NB4 (cell line): ENCODE measurements at regions not wholly inside any gene's neighbourhood (a gene's known extent, or its start where the extent isn't known, plus 50 kb on each side); places are given as distances from the start of the nearest gene placed in this dataset.

ENCODE experiments used
- DNase-seq: peaks from one replicate; pipeline ENCODE4 v3.0.0; 2010; ENCODE audit warnings: low read depth
- H3K4me3 ChIP-seq: one replicate; pipeline ENCODE4 v1.5.1; 2011; ENCODE audit warnings: mild to moderate bottlenecking, low read depth, low read length, moderate library complexity
- MYC ChIP-seq: IDR thresholded peaks from 2 replicates; pipeline ENCODE4 v1.6.1; 2011; ENCODE audit warnings: low read depth, low read length
- POLR2A ChIP-seq: IDR thresholded peaks from 2 replicates; pipeline ENCODE4 v1.6.1; 2011; ENCODE audit warnings: mild to moderate bottlenecking; ENCODE audit not compliant: insufficient read length; ENCODE audit errors: extremely low read depth
- TF ChIP-seq, protein P1 (sequence below): IDR thresholded peaks from one replicate; pipeline ENCODE4 v1.5.1; 2012; ENCODE audit warnings: low read depth, low read length
- TF ChIP-seq, protein P2 (sequence below): IDR thresholded peaks from 2 replicates; pipeline ENCODE4 v1.6.1; 2011; ENCODE audit warnings: low read depth, low read length

DNA sequence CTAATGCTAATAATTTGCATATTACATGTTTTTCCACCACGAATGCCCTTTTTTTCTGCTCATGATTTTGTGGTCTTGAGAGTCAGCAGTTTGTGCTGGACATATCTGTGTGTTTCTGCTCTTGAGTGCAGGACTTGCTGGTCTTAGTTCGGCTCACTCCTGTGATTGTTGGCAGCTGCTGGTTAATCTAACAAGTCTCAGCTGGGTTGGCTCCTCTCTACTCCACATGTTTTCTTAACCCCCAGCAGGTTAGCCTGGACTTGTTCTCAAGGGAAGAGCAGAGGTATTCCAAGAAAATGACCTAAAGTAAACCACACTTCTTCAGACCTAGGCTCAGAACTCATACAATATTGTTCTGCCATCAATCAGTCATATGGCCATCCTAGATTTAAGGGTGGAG, 1238.9 kb downstream of the XPNPEP1 start:
- TF ChIP-seq, protein P1, sequence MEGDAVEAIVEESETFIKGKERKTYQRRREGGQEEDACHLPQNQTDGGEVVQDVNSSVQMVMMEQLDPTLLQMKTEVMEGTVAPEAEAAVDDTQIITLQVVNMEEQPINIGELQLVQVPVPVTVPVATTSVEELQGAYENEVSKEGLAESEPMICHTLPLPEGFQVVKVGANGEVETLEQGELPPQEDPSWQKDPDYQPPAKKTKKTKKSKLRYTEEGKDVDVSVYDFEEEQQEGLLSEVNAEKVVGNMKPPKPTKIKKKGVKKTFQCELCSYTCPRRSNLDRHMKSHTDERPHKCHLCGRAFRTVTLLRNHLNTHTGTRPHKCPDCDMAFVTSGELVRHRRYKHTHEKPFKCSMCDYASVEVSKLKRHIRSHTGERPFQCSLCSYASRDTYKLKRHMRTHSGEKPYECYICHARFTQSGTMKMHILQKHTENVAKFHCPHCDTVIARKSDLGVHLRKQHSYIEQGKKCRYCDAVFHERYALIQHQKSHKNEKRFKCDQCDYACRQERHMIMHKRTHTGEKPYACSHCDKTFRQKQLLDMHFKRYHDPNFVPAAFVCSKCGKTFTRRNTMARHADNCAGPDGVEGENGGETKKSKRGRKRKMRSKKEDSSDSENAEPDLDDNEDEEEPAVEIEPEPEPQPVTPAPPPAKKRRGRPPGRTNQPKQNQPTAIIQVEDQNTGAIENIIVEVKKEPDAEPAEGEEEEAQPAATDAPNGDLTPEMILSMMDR: no peak
- TF ChIP-seq, protein P2, sequence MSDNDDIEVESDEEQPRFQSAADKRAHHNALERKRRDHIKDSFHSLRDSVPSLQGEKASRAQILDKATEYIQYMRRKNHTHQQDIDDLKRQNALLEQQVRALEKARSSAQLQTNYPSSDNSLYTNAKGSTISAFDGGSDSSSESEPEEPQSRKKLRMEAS: no peak
- no peak for TF ChIP-seq POLR2A
- TF ChIP-seq MYC: no peak
- no peak overlapping the region for H3K4me3 ChIP-seq
- DNase-seq: no peak

DNA sequence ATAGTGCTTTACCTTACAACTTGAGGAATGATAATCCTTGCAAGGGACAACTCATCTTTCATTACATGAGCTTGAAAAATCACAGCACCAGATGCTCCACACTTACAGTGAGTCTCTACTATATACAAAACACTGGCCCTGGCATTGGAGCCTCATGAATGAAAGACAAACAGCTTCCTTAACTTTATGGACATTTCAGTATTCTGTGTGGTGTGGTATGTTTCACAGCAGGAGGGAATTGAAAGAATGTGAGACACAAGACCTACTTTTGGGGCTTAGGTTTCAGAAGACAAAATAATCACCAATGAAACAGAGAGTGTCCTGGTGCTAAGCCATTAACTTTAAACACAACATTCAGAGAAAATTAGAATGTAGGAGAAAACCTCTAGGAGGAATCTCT, 1249.6 kb downstream of the XPNPEP1 start:
- no peak for DNase-seq
- TF ChIP-seq, protein P2: no peak
- TF ChIP-seq POLR2A: no peak
- no peak for TF ChIP-seq MYC
- TF ChIP-seq, protein P1: no peak
- H3K4me3 ChIP-seq: no peak overlapping the region

DNA sequence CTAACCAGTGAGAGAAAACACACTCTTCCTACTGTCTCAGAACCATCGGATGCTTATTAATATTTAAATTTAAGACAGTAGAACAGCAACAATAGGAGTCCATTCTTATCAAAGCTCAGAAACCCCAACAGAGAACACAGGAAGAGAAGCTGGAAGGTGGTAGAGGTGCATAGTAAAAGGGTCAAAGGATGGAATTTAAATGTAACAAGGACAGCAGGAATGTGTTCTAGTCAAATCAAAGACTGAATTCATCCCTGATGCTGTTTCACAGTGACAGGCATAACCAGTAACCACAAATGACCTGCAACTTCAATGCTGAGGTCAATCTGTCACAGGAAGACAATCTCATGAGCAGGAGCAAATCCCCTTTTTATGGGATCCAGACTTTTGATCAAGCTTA, 1259.7 kb downstream of the XPNPEP1 start:
- no peak overlapping the region for H3K4me3 ChIP-seq
- DNase-seq: no peak
- no peak for TF ChIP-seq MYC
- TF ChIP-seq, protein P2: no peak
- TF ChIP-seq, protein P1: no peak
- no peak for TF ChIP-seq POLR2A

- TF ChIP-seq MYC (no peak), POLR2A (no peak)
- TF ChIP-seq, protein P1: no peak
- TF ChIP-seq, protein P2: no peak
- peak; percentile 6 for DNase-seq
- H3K4me3 ChIP-seq: no peak overlapping the region
Measured at GRCh38 chr10:108662975-108663374, 1260.3 kb downstream of the XPNPEP1 start.

DNA sequence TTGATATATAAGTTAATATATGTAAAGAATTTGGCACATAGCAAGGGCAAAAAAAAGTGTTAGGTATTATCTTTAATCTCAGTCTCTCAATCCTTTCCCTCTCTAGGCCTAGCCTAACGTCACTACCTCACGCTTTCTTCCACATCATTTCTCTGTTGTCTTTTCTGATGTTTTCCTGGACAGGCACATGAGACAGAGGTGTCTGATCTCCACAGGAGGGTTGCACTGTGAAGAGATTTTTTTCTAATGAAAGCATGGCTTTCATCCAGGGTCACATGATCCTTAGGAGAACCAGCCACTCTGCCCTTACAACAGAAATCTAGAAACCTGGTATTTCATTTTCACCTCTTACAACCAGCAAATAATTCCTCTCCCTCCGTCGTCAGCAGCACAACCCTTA, 1268.3 kb downstream of the XPNPEP1 start:
- TF ChIP-seq, protein P1: no peak
- no peak for TF ChIP-seq POLR2A
- no peak for DNase-seq
- no peak overlapping the region for H3K4me3 ChIP-seq

DNA sequence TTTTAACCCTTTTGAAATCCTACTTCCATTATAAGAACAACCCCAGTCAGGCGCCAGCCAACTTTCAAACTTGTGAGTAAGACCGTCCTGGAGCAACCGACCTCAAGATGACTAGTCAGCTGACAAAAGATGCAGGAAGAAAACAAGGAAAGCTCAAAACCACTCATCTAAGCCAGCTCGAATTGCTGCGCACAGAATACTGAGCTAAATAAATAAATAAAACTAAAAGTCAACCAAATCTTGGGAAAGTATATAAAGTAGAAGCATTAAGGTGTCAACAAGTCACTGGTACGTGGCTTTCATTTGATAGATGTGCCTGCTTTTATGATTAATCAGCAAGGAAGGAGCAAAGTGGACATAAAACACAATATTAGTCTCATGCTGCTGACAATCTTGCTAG, 1269.8 kb downstream of the XPNPEP1 start:
- TF ChIP-seq MYC: no peak
- TF ChIP-seq, protein P1: no peak
- TF ChIP-seq POLR2A: no peak
- no peak overlapping the region for H3K4me3 ChIP-seq
- DNase-seq: no peak
